ENCODE measurements at regions not wholly inside any gene's neighbourhood (a gene's known extent, or its start where the extent isn't known, plus 50 kb on each side); places are given as distances from the start of the nearest gene placed in this dataset.

- H3K9me3 ChIP-seq (ENCODE audit: control insufficient read depth, low read length): no peaks in the 10 kb centered on the region
- Mint-ChIP-seq H3K36me3 (ENCODE audit: low read depth) (no peaks in the 10 kb centered on the region), H3K9me3 (no peaks in the 10 kb centered on the region), H3K4me1 (no peaks in the 10 kb centered on the region), H3K4me3 (no peak overlapping the region), H3K27ac (no peak overlapping the region), H3K27me3 (ENCODE audit: insufficient read depth) (no peaks in the 10 kb centered on the region)
- H3K4me3 ChIP-seq (ENCODE audit: low read length): no peak overlapping the region
- no peaks in the 10 kb centered on the region for H3K4me1 ChIP-seq (ENCODE audit: control insufficient read depth, insufficient read depth, low read length)
- no peak overlapping the region for H3K27ac ChIP-seq (ENCODE audit: low read depth, low read length)
- H3K9ac ChIP-seq (ENCODE audit: extremely low read depth, low read length, poor library complexity, severe bottlenecking): no peak overlapping the region
- WGBS, 2 experiments (ENCODE audit: insufficient coverage in 1 of 2, insufficient read length in 1 of 2): 86 to 93% methylated on average over 1 to 4 of the region's 4 CpGs
- H3K36me3 ChIP-seq (ENCODE audit: control insufficient read depth, insufficient read depth, low read length): no peaks in the 10 kb centered on the region
- TF ChIP-seq CTCF (conservative IDR thresholded peaks at IDR 0.05): no peak
- H3K27me3 ChIP-seq (ENCODE audit: control insufficient read depth, insufficient read depth, low read length, poor library complexity, severe bottlenecking): no peaks in the 10 kb centered on the region
- DNase-seq: no peak
Observed at GRCh38 chr9:118536153-118536552, 832.0 kb downstream of the TLR4 start.

GRCh38 chr9:118538959-118539358 is 830.3 kb downstream of the BRINP1 start:
- H3K36me3 Mint-ChIP-seq (ENCODE audit: low read depth): no peaks in the 10 kb centered on the region
- no peaks in the 10 kb centered on the region for H3K9me3 Mint-ChIP-seq
- Histone ChIP-seq H3K9me3 (ENCODE audit: control insufficient read depth, low read length) (no peaks in the 10 kb centered on the region), H3K27me3 (ENCODE audit: control insufficient read depth, insufficient read depth, low read length, poor library complexity, severe bottlenecking) (no peaks in the 10 kb centered on the region), H3K9ac (ENCODE audit: extremely low read depth, low read length, poor library complexity, severe bottlenecking) (no peak overlapping the region), H3K4me3 (ENCODE audit: low read length) (no peak overlapping the region), H3K36me3 (ENCODE audit: control insufficient read depth, insufficient read depth, low read length) (no peaks in the 10 kb centered on the region), H3K27ac (ENCODE audit: low read depth, low read length) (no peak overlapping the region), H3K4me1 (ENCODE audit: control insufficient read depth, insufficient read depth, low read length) (no peaks in the 10 kb centered on the region)
- no peak overlapping the region for H3K27ac Mint-ChIP-seq
- DNase-seq: no peak
- TF ChIP-seq CTCF (conservative IDR thresholded peaks at IDR 0.05): no peak
- no peak overlapping the region for H3K4me3 Mint-ChIP-seq
- no peaks in the 10 kb centered on the region for H3K27me3 Mint-ChIP-seq (ENCODE audit: insufficient read depth)
- no peaks in the 10 kb centered on the region for H3K4me1 Mint-ChIP-seq
- WGBS, 2 experiments (ENCODE audit: insufficient coverage in 1 of 2, insufficient read length in 1 of 2): 95% methylated on average over 2 of the region's 2 CpGs; no CpG with 5 or more reads in 1 of the 2 experiments

- WGBS, 2 experiments (ENCODE audit: insufficient coverage in 1 of 2, insufficient read length in 1 of 2): 100% methylated on average over 1 of the region's 1 CpG; no CpG with 5 or more reads in 1 of the 2 experiments
Observed at GRCh38 chr9:118553465-118553864, 815.8 kb downstream of the BRINP1 start.

More at GRCh38 chr9:118553465-118553864, 815.8 kb downstream of the BRINP1 start:
- no peaks in the 10 kb centered on the region for H3K36me3 Mint-ChIP-seq (ENCODE audit: low read depth)
- Histone ChIP-seq H3K4me1 (ENCODE audit: control insufficient read depth, insufficient read depth, low read length) (no peaks in the 10 kb centered on the region), H3K9ac (ENCODE audit: extremely low read depth, low read length, poor library complexity, severe bottlenecking) (no peak overlapping the region), H3K4me3 (ENCODE audit: low read length) (no peak overlapping the region), H3K36me3 (ENCODE audit: control insufficient read depth, insufficient read depth, low read length) (no peaks in the 10 kb centered on the region), H3K27ac (ENCODE audit: low read depth, low read length) (no peak overlapping the region), H3K9me3 (ENCODE audit: control insufficient read depth, low read length) (no peaks in the 10 kb centered on the region), H3K27me3 (ENCODE audit: control insufficient read depth, insufficient read depth, low read length, poor library complexity, severe bottlenecking) (no peaks in the 10 kb centered on the region)
- H3K4me1 Mint-ChIP-seq: no peaks in the 10 kb centered on the region
- TF ChIP-seq CTCF (conservative IDR thresholded peaks at IDR 0.05): no peak
- peaks cover 1% of the 10 kb centered on the region for H3K9me3 Mint-ChIP-seq
- no peak overlapping the region for H3K4me3 Mint-ChIP-seq
- DNase-seq: no peak
- H3K27ac Mint-ChIP-seq: no peak overlapping the region
- H3K27me3 Mint-ChIP-seq (ENCODE audit: insufficient read depth): no peaks in the 10 kb centered on the region

Measured in endodermal cell (in vitro differentiated cells).